ENCODE measurements at regions not wholly inside any gene's neighbourhood (a gene's known extent, or its start where the extent isn't known, plus 50 kb on each side); places are given as distances from the start of the nearest gene placed in this dataset.

DNA sequence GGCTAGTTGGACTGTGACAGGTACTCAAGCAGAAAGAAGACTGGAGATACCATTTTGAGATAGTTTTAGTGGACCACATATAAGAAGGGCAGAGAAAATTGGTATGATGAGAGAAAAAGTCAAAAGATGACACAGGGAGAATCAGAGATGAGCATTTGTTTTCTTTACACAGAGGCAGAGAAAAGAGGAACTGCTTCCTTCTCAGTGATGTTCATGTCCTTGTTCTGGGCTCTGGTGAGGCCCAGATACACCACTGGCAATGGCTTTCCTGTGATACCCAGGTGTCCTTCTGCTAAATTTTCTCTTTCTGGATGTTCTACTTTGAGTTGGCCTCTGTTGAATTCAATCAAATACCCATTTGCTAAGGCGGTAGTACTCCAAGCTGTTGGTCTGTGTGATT lies 1782.7 kb upstream of the SEL1L start:
- no peak overlapping the region for H2BK120ac ChIP-seq (ENCODE audit: low read depth, low read length)
- H3K4ac ChIP-seq (ENCODE audit: low read depth in 1 of 2, low read length in 2 of 2), result no peak overlapping the region
- no peaks in the 10 kb centered on the region for H3K9me3 ChIP-seq (ENCODE audit: control insufficient read depth, low read length)
- no peak overlapping the region for H3K27ac ChIP-seq (ENCODE audit: low read length, poor library complexity, severe bottlenecking)
- 67% methylated on average over 1 of the region's 1 CpG for WGBS
- DNase-seq, result no peak
- no peaks in the 10 kb centered on the region for H3K27me3 ChIP-seq (ENCODE audit: control insufficient read depth in 1 of 2, insufficient read depth in 1 of 2, low read length in 2 of 2)
- no peak overlapping the region for H2BK15ac ChIP-seq (ENCODE audit: low read depth, poor library complexity, severe bottlenecking)
- H2AFZ ChIP-seq (ENCODE audit: low read depth, low read length), result no peak overlapping the region
- H4K91ac ChIP-seq (ENCODE audit: low read length), result no peak overlapping the region
- no peak overlapping the region for H2AK5ac ChIP-seq (ENCODE audit: low read length, severe bottlenecking)
- H3K36me3 ChIP-seq (ENCODE audit: control insufficient read depth in 1 of 2, insufficient read depth in 2 of 2, low read depth in 1 of 2, low read length in 2 of 2), result no peaks in the 10 kb centered on the region
- no peak overlapping the region for H3K9ac ChIP-seq (ENCODE audit: low read length)
- no peak overlapping the region for H3K4me2 ChIP-seq (ENCODE audit: low read length, poor library complexity, severe bottlenecking)
- no peak overlapping the region for H3K4me3 ChIP-seq (ENCODE audit: insufficient read depth in 1 of 2, low read depth in 1 of 2, low read length in 2 of 2)
- H2BK5ac ChIP-seq (ENCODE audit: low read depth, low read length, poor library complexity, severe bottlenecking), result no peak overlapping the region
- H3K14ac ChIP-seq (ENCODE audit: low read length in 2 of 2), result no peak overlapping the region
- no peak overlapping the region for H3K18ac ChIP-seq (ENCODE audit: low read depth in 1 of 2, low read length in 2 of 2)
- H3K23ac ChIP-seq (ENCODE audit: low read length in 2 of 2), result no peak overlapping the region
- no peak overlapping the region for H2BK12ac ChIP-seq (ENCODE audit: low read length in 2 of 2)
- H3K79me1 ChIP-seq (replicated peaks; ENCODE audit: low read length, poor library complexity, severe bottlenecking), result no peaks in the 10 kb centered on the region
- H3K4me1 ChIP-seq (ENCODE audit: control insufficient read depth, insufficient read depth, low read depth, low read length), result no peaks in the 10 kb centered on the region
- no peak overlapping the region for H4K8ac ChIP-seq (ENCODE audit: low read length)

- H3K9me3 ChIP-seq (ENCODE audit: control insufficient read depth, low read length), result no peaks in the 10 kb centered on the region
- H2AFZ ChIP-seq (ENCODE audit: low read depth, low read length), result no peak overlapping the region
- H3K9ac ChIP-seq (ENCODE audit: low read length), result no peak overlapping the region
- H4K91ac ChIP-seq (ENCODE audit: low read length), result no peak overlapping the region
- H2BK5ac ChIP-seq (ENCODE audit: low read depth, low read length, poor library complexity, severe bottlenecking), result no peak overlapping the region
- no peak overlapping the region for H2BK120ac ChIP-seq (ENCODE audit: low read depth, low read length)
- no peak overlapping the region for H2BK12ac ChIP-seq (ENCODE audit: low read length in 2 of 2)
- H4K8ac ChIP-seq (ENCODE audit: low read length), result no peak overlapping the region
- no peaks in the 10 kb centered on the region for H3K27me3 ChIP-seq (ENCODE audit: control insufficient read depth in 1 of 2, insufficient read depth in 1 of 2, low read length in 2 of 2)
- H3K14ac ChIP-seq (ENCODE audit: low read length in 2 of 2), result no peak overlapping the region
- no peak overlapping the region for H3K23ac ChIP-seq (ENCODE audit: low read length in 2 of 2)
- H3K4me1 ChIP-seq (ENCODE audit: control insufficient read depth, insufficient read depth, low read depth, low read length), result no peaks in the 10 kb centered on the region
- H3K4me2 ChIP-seq (ENCODE audit: low read length, poor library complexity, severe bottlenecking), result no peak overlapping the region
- H3K4me3 ChIP-seq (ENCODE audit: insufficient read depth in 1 of 2, low read depth in 1 of 2, low read length in 2 of 2), result no peak overlapping the region
- no peak overlapping the region for H2BK15ac ChIP-seq (ENCODE audit: low read depth, poor library complexity, severe bottlenecking)
- WGBS, result 95% methylated on average over 2 of the region's 2 CpGs
- H3K27ac ChIP-seq (ENCODE audit: low read length, poor library complexity, severe bottlenecking), result no peak overlapping the region
- no peak for DNase-seq
- no peak overlapping the region for H2AK5ac ChIP-seq (ENCODE audit: low read length, severe bottlenecking)
- H3K4ac ChIP-seq (ENCODE audit: low read depth in 1 of 2, low read length in 2 of 2), result no peak overlapping the region
- H3K36me3 ChIP-seq (ENCODE audit: control insufficient read depth in 1 of 2, insufficient read depth in 2 of 2, low read depth in 1 of 2, low read length in 2 of 2), result no peaks in the 10 kb centered on the region
- no peak overlapping the region for H3K18ac ChIP-seq (ENCODE audit: low read depth in 1 of 2, low read length in 2 of 2)
- H3K79me1 ChIP-seq (replicated peaks; ENCODE audit: low read length, poor library complexity, severe bottlenecking), result no peaks in the 10 kb centered on the region
These were observed 1787.2 kb upstream of the SEL1L start for GRCh38 chr14:83320837-83321236.

GRCh38 chr14:83331513-83331912 lies 1797.9 kb upstream of the SEL1L start:
- no peak overlapping the region for H3K9ac ChIP-seq (ENCODE audit: low read length)
- WGBS, result 100% methylated on average over 2 of the region's 2 CpGs

DNA sequence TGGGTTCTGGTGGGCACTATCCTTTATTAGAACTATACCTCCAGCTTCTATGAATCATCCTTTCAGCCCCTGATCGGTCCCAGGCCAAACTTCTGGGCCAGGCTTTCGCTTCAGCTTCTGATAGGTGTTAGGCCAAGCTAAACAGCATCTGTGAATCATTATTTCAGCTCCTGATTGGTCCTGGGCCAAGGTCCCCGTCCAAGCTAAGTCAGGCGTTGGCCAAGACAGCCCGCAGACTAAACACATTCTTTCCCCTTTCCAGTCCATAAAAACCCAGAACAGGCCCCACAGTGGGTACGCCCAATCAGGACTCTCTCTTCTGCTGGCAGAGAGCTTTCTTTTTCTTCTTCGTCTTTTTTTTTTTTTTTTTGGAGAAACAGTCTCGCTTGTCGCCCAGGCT lies 1808.9 kb upstream of the SEL1L start:
- Histone ChIP-seq H2BK5ac (ENCODE audit: low read depth, low read length, poor library complexity, severe bottlenecking) (no peak overlapping the region), H3K4ac (ENCODE audit: low read depth in 1 of 2, low read length in 2 of 2) (no peak overlapping the region), H4K91ac (ENCODE audit: low read length) (no peak overlapping the region), H2BK12ac (ENCODE audit: low read length in 2 of 2) (no peak overlapping the region), H2AK5ac (ENCODE audit: low read length, severe bottlenecking) (no peak overlapping the region), H2AFZ (ENCODE audit: low read depth, low read length) (no peak overlapping the region), H3K18ac (ENCODE audit: low read depth in 1 of 2, low read length in 2 of 2) (no peak overlapping the region), H3K23ac (ENCODE audit: low read length in 2 of 2) (no peak overlapping the region), H2BK15ac (ENCODE audit: low read depth, poor library complexity, severe bottlenecking) (no peak overlapping the region), H3K4me1 (ENCODE audit: control insufficient read depth, insufficient read depth, low read depth, low read length) (no peaks in the 10 kb centered on the region), H3K14ac (ENCODE audit: low read length in 2 of 2) (no peak overlapping the region), H2BK120ac (ENCODE audit: low read depth, low read length) (no peak overlapping the region), H3K27me3 (ENCODE audit: control insufficient read depth in 1 of 2, insufficient read depth in 1 of 2, low read length in 2 of 2) (no peaks in the 10 kb centered on the region), H3K4me2 (ENCODE audit: low read length, poor library complexity, severe bottlenecking) (no peak overlapping the region), H3K79me1 (replicated peaks; ENCODE audit: low read length, poor library complexity, severe bottlenecking) (no peaks in the 10 kb centered on the region), H3K27ac (ENCODE audit: low read length, poor library complexity, severe bottlenecking) (no peak overlapping the region), H3K36me3 (ENCODE audit: control insufficient read depth in 1 of 2, insufficient read depth in 2 of 2, low read depth in 1 of 2, low read length in 2 of 2) (no peaks in the 10 kb centered on the region), H3K9ac (ENCODE audit: low read length) (no peak overlapping the region), H4K8ac (ENCODE audit: low read length) (no peak overlapping the region), H3K4me3 (ENCODE audit: insufficient read depth in 1 of 2, low read depth in 1 of 2, low read length in 2 of 2) (no peak overlapping the region), H3K9me3 (ENCODE audit: control insufficient read depth, low read length) (no peaks in the 10 kb centered on the region)
- DNase-seq, result no peak
- WGBS, result 95% methylated on average over 7 of the region's 9 CpGs

More at GRCh38 chr14:83331513-83331912, 1797.9 kb upstream of the SEL1L start:
- H3K4me1 ChIP-seq (ENCODE audit: control insufficient read depth, insufficient read depth, low read depth, low read length), result no peaks in the 10 kb centered on the region
- no peak overlapping the region for H2AK5ac ChIP-seq (ENCODE audit: low read length, severe bottlenecking)
- no peak overlapping the region for H3K4me3 ChIP-seq (ENCODE audit: insufficient read depth in 1 of 2, low read depth in 1 of 2, low read length in 2 of 2)
- no peak overlapping the region for H2BK15ac ChIP-seq (ENCODE audit: low read depth, poor library complexity, severe bottlenecking)
- H3K4me2 ChIP-seq (ENCODE audit: low read length, poor library complexity, severe bottlenecking), result no peak overlapping the region
- no peaks in the 10 kb centered on the region for H3K9me3 ChIP-seq (ENCODE audit: control insufficient read depth, low read length)
- H3K27me3 ChIP-seq (ENCODE audit: control insufficient read depth in 1 of 2, insufficient read depth in 1 of 2, low read length in 2 of 2), result no peaks in the 10 kb centered on the region
- H2AFZ ChIP-seq (ENCODE audit: low read depth, low read length), result no peak overlapping the region
- H3K4ac ChIP-seq (ENCODE audit: low read depth in 1 of 2, low read length in 2 of 2), result peak overlapping the region in 1 of 2 experiments; percentile 2
- H2BK12ac ChIP-seq (ENCODE audit: low read length in 2 of 2), result no peak overlapping the region
- DNase-seq, result no peak
- H3K27ac ChIP-seq (ENCODE audit: low read length, poor library complexity, severe bottlenecking), result no peak overlapping the region
- no peak overlapping the region for H3K23ac ChIP-seq (ENCODE audit: low read length in 2 of 2)
- no peaks in the 10 kb centered on the region for H3K79me1 ChIP-seq (replicated peaks; ENCODE audit: low read length, poor library complexity, severe bottlenecking)
- H4K91ac ChIP-seq (ENCODE audit: low read length), result no peak overlapping the region
- no peak overlapping the region for H2BK120ac ChIP-seq (ENCODE audit: low read depth, low read length)
- H3K14ac ChIP-seq (ENCODE audit: low read length in 2 of 2), result no peak overlapping the region
- H2BK5ac ChIP-seq (ENCODE audit: low read depth, low read length, poor library complexity, severe bottlenecking), result no peak overlapping the region
- no peak overlapping the region for H3K18ac ChIP-seq (ENCODE audit: low read depth in 1 of 2, low read length in 2 of 2)
- no peaks in the 10 kb centered on the region for H3K36me3 ChIP-seq (ENCODE audit: control insufficient read depth in 1 of 2, insufficient read depth in 2 of 2, low read depth in 1 of 2, low read length in 2 of 2)
- no peak overlapping the region for H4K8ac ChIP-seq (ENCODE audit: low read length)
